GM18909 (cell line): ENCODE measurements at regions not wholly inside any gene's neighbourhood (a gene's known extent, or its start where the extent isn't known, plus 50 kb on each side); places are given as distances from the start of the nearest gene placed in this dataset.
A peak's percentile ranks its signal among the peaks of the same experiment; 100 is the strongest.

Source experiments
- ATAC-seq: cut with Tn5 transposase; IDR thresholded peaks from one replicate; pipeline ENCODE4 v1.9.1; 2021; ENCODE audit warnings: mild to moderate bottlenecking; ENCODE audit not compliant: unreplicated experiment, poor library complexity

- ATAC-seq, result no peak
These were observed 272.6 kb downstream of the QKI start for GRCh38 chr6:163687075-163687474.

- no peak for ATAC-seq
These were observed 271.8 kb downstream of the QKI start for GRCh38 chr6:163686301-163686700.

GRCh38 chr6:163683105-163683622 is 268.6 kb downstream of the QKI start:
- ATAC-seq, result no peak

GRCh38 chr6:163679753-163680152 is 265.2 kb downstream of the QKI start:
- ATAC-seq, result no peak

- no peak for ATAC-seq
These were observed 264.6 kb downstream of the QKI start for GRCh38 chr6:163679012-163679660.

GRCh38 chr6:163675611-163676010 is 261.1 kb downstream of the QKI start:
- ATAC-seq, result no peak

GRCh38 chr6:163672710-163673109 is 258.2 kb downstream of the QKI start:
- ATAC-seq, result no peak

- ATAC-seq, result no peak
These were observed 257.3 kb downstream of the QKI start for GRCh38 chr6:163671791-163672190.

- no peak for ATAC-seq
These were observed 256.8 kb downstream of the QKI start for GRCh38 chr6:163671355-163671754.

- ATAC-seq, result no peak
These were observed 255.8 kb downstream of the QKI start for GRCh38 chr6:163670336-163670735.

- ATAC-seq, result peak; percentile 56
These were observed 253.5 kb downstream of the QKI start for GRCh38 chr6:163668061-163668426.

- ATAC-seq, result peak; percentile 99
These were observed 253.0 kb downstream of the QKI start for GRCh38 chr6:163667372-163668060.

- no peak for ATAC-seq
These were observed 250.9 kb downstream of the QKI start for GRCh38 chr6:163665464-163665863.

GRCh38 chr6:163663575-163663974 is 249.1 kb downstream of the QKI start:
- no peak for ATAC-seq

GRCh38 chr6:163662604-163663225 is 248.2 kb downstream of the QKI start:
- no peak for ATAC-seq

- peak; percentile 97 for ATAC-seq
These were observed 246.8 kb downstream of the QKI start for GRCh38 chr6:163661272-163661671.

GRCh38 chr6:163659803-163660202 is 245.3 kb downstream of the QKI start:
- no peak for ATAC-seq

- no peak for ATAC-seq
These were observed 241.0 kb downstream of the QKI start for GRCh38 chr6:163655217-163656121.

GRCh38 chr6:163651915-163652668 is 237.6 kb downstream of the QKI start:
- no peak for ATAC-seq

GRCh38 chr6:163651426-163651825 is 236.9 kb downstream of the QKI start:
- ATAC-seq, result no peak
